Activated naive CD4-positive, alpha-beta T cell treated with anti-CD3 and anti-CD28 coated beads, Interleukin-2, amount 10 ng/mL, durations not matched to agents 7 days and 5 days (primary cell): ENCODE measurements at regions not wholly inside any gene's neighbourhood (a gene's known extent, or its start where the extent isn't known, plus 50 kb on each side); places are given as distances from the start of the nearest gene placed in this dataset.

ENCODE experiments used
- CTCF ChIA-PET: fragments of 350-600 bp; sonication (Branson Sonifier 250); formaldehyde crosslinking; loops from one replicate; lab custom pipeline; 2021; ENCODE audit warnings: antibody characterized with exemption; lab: Charles Lee
- DNase-seq: peaks from one replicate; pipeline ENCODE4 v3.0.0-alpha.2; 2020
- H3K27ac Mint-ChIP-seq: one replicate; pipeline ENCODE4 v1.8.0; 2021; ENCODE audit warnings: mild to moderate bottlenecking, moderate library complexity, mixed read lengths
- H3K27me3 Mint-ChIP-seq: one replicate; pipeline ENCODE4 v1.8.0; 2021; ENCODE audit warnings: mild to moderate bottlenecking, mixed read lengths
- H3K36me3 Mint-ChIP-seq: one replicate; pipeline ENCODE4 v1.8.0; 2021; ENCODE audit warnings: mixed read lengths
- H3K4me1 Mint-ChIP-seq: one replicate; pipeline ENCODE4 v1.8.0; 2021; ENCODE audit warnings: mixed read lengths
- H3K4me3 Mint-ChIP-seq: one replicate; pipeline ENCODE4 v1.8.0; 2021; ENCODE audit warnings: mild to moderate bottlenecking, moderate library complexity, mixed read lengths
- H3K9me3 Mint-ChIP-seq: one replicate; pipeline ENCODE4 v1.8.0; 2021; ENCODE audit warnings: mixed read lengths

GRCh38 chr1:186574926-186575325, 105.3 kb downstream of the PTGS2 start:
- Mint-ChIP-seq H3K27me3 (no peaks in the 10 kb centered on the region), H3K4me1 (no peaks in the 10 kb centered on the region), H3K4me3 (no peak overlapping the region), H3K27ac (no peak overlapping the region), H3K9me3 (no peaks in the 10 kb centered on the region), H3K36me3 (no peaks in the 10 kb centered on the region)
- no peak for DNase-seq
- CTCF ChIA-PET, result no interaction called here

DNA sequence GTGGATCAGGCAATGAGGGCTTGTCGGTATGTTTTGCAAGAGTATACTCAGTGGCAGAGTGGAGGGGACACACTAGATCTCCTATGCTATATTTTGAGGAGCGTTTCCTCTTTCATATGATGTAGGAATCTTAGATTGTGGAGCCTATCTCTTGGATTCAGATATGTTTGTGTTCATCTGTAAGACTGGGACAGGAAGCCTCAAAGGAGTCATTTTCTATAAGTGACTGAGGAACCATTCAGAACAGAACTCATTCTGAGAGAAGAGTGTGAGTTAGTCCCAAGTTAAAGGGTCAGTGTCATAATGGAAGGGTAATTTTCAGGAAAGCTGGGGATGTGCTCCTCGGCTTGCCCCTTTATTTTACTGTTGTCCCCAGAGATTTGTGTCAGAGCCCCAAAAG, 107.7 kb downstream of the PTGS2 start:
- no peak overlapping the region for H3K4me3 Mint-ChIP-seq
- H3K4me1 Mint-ChIP-seq, result no peaks in the 10 kb centered on the region
- H3K36me3 Mint-ChIP-seq, result no peaks in the 10 kb centered on the region
- H3K9me3 Mint-ChIP-seq, result no peaks in the 10 kb centered on the region
- CTCF ChIA-PET, result no interaction called here
- no peaks in the 10 kb centered on the region for H3K27me3 Mint-ChIP-seq
- H3K27ac Mint-ChIP-seq, result no peak overlapping the region
- no peak for DNase-seq

- H3K4me1 Mint-ChIP-seq, result no peaks in the 10 kb centered on the region
- H3K4me3 Mint-ChIP-seq, result no peak overlapping the region
- no peak overlapping the region for H3K27ac Mint-ChIP-seq
- CTCF ChIA-PET, result no interaction called here
- H3K9me3 Mint-ChIP-seq, result no peaks in the 10 kb centered on the region
- H3K27me3 Mint-ChIP-seq, result no peaks in the 10 kb centered on the region
- no peak for DNase-seq
- H3K36me3 Mint-ChIP-seq, result no peaks in the 10 kb centered on the region
Observed at GRCh38 chr1:186571771-186572170, 108.5 kb downstream of the PTGS2 start.

DNA sequence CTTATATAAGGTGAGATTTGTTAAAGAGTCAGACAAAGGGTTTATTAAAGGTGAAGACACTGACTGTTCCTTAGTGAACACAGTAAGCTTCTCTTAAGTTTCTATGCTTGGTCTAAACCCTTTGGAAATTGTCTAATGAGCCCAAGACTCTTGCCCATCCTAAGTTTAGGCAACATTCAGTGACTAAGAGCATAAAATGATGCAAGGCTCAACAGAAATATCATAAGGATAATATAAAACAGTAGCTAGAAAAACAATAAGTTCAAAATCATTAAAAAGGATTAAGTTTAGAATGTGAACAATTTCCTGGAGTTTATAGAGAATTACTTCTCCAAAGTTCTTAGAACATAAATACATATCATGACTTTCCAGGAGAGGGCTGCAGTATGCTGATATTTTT, 108.9 kb upstream of the PDC start:
- Mint-ChIP-seq H3K4me3 (no peak overlapping the region), H3K27ac (no peak overlapping the region), H3K4me1 (no peaks in the 10 kb centered on the region), H3K9me3 (no peaks in the 10 kb centered on the region), H3K36me3 (no peaks in the 10 kb centered on the region), H3K27me3 (no peaks in the 10 kb centered on the region)
- CTCF ChIA-PET, result no interaction called here
- DNase-seq, result no peak

DNA sequence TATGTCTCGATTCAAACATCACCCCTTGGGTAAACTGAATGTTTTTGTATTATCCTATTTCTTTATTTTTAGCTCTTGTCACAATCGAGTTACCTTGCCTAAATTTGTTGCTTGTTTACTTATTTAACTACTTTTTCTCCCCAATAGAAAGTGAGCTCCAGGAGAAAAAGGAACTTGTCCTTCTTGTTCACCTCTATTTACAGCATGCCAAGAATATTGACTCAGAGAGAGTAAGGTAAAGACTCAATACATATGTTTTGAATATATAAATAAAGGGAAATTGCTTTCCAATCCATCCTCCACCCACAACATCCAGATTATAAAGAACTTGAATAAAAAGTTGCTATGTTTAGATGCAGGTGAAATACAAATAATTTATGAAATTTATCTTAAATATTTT, 107.3 kb upstream of the PDC start:
- no peaks in the 10 kb centered on the region for H3K36me3 Mint-ChIP-seq
- no peak overlapping the region for H3K4me3 Mint-ChIP-seq
- no peak overlapping the region for H3K27ac Mint-ChIP-seq
- H3K9me3 Mint-ChIP-seq, result no peaks in the 10 kb centered on the region
- DNase-seq, result no peak
- no peaks in the 10 kb centered on the region for H3K4me1 Mint-ChIP-seq
- CTCF ChIA-PET, result no interaction called here
- no peaks in the 10 kb centered on the region for H3K27me3 Mint-ChIP-seq

DNA sequence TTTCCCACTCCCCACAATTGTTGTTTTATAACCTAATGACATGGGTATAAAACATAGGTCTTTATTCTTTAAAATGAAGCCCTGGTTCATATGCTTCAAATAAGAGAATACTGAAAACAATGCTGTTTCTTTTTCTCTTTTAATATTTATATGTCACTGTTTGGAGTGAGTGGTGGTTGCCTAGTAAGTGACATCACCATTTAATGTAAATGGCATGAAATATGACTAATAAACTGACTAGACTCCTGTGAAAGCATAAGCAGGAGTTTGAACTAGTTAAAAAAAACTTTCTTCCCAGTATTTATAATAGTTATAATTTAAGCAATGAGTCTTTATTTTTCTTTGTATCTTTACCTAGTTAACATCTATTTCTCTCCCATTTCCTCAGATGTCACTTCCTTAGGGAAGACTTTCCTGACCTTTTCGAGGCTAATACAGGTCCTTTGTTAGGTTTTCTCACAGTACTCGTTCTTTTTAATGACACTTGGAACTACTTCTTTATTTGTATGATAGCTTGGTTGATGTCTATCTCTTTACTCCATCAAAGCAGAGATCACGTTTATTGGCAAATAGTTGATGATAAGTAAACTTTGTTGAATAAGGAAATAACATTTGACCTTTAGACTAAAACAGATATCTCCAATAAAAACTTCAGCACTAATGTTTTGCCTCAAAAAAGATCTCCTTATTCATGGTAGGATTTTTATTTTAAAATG, 105.4 kb upstream of the PDC start:
- no peaks in the 10 kb centered on the region for H3K4me1 Mint-ChIP-seq
- DNase-seq, result no peak
- no peaks in the 10 kb centered on the region for H3K9me3 Mint-ChIP-seq
- no peaks in the 10 kb centered on the region for H3K27me3 Mint-ChIP-seq
- H3K4me3 Mint-ChIP-seq, result no peak overlapping the region
- H3K27ac Mint-ChIP-seq, result no peak overlapping the region
- CTCF ChIA-PET, result no interaction called here
- no peaks in the 10 kb centered on the region for H3K36me3 Mint-ChIP-seq

DNA sequence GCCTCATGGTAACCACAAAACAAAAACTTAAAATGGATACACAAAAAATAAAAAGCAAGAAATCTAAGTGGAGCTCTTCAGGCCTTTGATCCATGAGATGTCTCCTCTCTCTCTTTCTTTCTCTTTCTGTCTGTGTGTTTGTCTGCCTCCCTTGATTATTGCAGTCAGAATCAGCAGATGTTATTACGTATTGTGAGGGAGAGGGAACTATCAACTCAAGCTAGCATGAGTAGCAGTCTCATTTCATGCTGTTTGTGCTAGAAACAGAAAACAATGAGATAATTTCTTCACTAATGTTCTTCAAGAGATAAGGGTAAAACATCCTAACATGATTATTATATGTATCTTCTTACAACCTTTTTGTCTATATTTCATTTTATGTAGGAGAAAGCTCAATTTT, 103.7 kb upstream of the PDC start:
- CTCF ChIA-PET, result interaction anchor here (1.1 to 1.2 kb wide), 2 partner anchors 8 to 16 kb away, joined by 3 to 4 read pairs; no protein-coding TSS in a partner anchor
- DNase-seq, result no peak
- H3K27ac Mint-ChIP-seq, result no peak overlapping the region
- no peaks in the 10 kb centered on the region for H3K4me1 Mint-ChIP-seq
- H3K4me3 Mint-ChIP-seq, result no peak overlapping the region
- H3K9me3 Mint-ChIP-seq, result no peaks in the 10 kb centered on the region
- no peaks in the 10 kb centered on the region for H3K36me3 Mint-ChIP-seq
- no peaks in the 10 kb centered on the region for H3K27me3 Mint-ChIP-seq

- no peak overlapping the region for H3K4me3 Mint-ChIP-seq
- no peaks in the 10 kb centered on the region for H3K36me3 Mint-ChIP-seq
- H3K9me3 Mint-ChIP-seq, result no peaks in the 10 kb centered on the region
- CTCF ChIA-PET, result no interaction called here
- H3K27ac Mint-ChIP-seq, result no peak overlapping the region
- H3K4me1 Mint-ChIP-seq, result no peaks in the 10 kb centered on the region
- DNase-seq, result no peak
- H3K27me3 Mint-ChIP-seq, result no peaks in the 10 kb centered on the region
Observed at GRCh38 chr1:186559601-186560116, 98.7 kb upstream of the PDC start.

- Mint-ChIP-seq H3K27ac (no peak overlapping the region), H3K4me1 (no peaks in the 10 kb centered on the region), H3K36me3 (no peaks in the 10 kb centered on the region), H3K4me3 (no peak overlapping the region), H3K9me3 (no peaks in the 10 kb centered on the region), H3K27me3 (peaks cover 4% of the 10 kb centered on the region)
- CTCF ChIA-PET, result no interaction called here
- DNase-seq, result no peak
Observed at GRCh38 chr1:186557147-186557777, 96.3 kb upstream of the PDC start.

DNA sequence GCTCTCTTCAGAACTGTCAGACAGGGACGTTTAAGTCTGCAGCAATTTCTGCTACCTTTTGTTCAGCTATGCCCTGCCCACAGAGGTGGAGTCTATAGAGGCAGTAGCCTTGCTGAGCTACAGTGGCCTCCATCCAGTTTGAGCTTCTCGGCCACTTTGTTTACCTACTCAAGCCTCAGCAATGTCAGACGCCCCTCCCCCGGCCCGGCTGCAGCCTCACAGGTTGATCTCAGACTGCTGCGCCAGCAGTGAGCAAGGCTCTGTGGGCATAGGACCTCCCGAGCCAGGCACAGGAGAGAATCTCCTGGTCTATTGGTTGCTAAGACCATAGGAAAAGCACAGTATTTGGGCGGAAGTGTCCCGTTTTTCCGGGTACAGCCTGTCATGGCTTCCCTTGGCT, 89.9 kb upstream of the PDC start:
- Mint-ChIP-seq H3K27ac (no peak overlapping the region), H3K4me3 (no peak overlapping the region), H3K36me3 (no peaks in the 10 kb centered on the region), H3K9me3 (peaks cover 2% of the 10 kb centered on the region), H3K27me3 (peaks cover 4% of the 10 kb centered on the region), H3K4me1 (no peaks in the 10 kb centered on the region)
- no peak for DNase-seq
- CTCF ChIA-PET, result no interaction called here

GRCh38 chr1:186541003-186541402, 80.1 kb upstream of the PDC start:
- Mint-ChIP-seq H3K9me3 (peaks cover 14% of the 10 kb centered on the region), H3K27me3 (no peaks in the 10 kb centered on the region), H3K36me3 (no peaks in the 10 kb centered on the region), H3K27ac (no peak overlapping the region), H3K4me1 (no peaks in the 10 kb centered on the region), H3K4me3 (no peak overlapping the region)
- CTCF ChIA-PET, result no interaction called here
- no peak for DNase-seq

DNA sequence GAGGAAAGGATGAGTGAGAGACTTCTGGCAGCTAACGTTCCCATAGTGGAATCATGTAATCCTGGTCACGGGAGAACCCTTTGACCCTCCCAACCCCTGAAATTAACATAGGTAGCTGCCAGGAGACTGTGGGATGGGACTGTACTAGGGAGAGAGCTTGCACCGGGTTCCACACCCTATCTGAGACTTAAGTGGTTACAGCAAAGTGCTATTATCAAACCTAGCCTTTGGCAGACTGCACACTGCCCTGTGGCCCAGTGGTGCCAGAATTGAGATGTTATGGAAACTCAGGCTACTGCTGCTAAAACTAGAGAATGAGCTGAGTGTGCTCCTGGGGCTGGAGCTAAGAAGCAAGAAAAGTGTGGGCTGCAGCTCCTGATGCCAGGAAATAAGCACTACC, 79.6 kb upstream of the PDC start:
- Mint-ChIP-seq H3K4me1 (no peaks in the 10 kb centered on the region), H3K4me3 (no peak overlapping the region), H3K9me3 (peaks cover 14% of the 10 kb centered on the region), H3K27ac (no peak overlapping the region), H3K36me3 (no peaks in the 10 kb centered on the region), H3K27me3 (no peaks in the 10 kb centered on the region)
- no peak for DNase-seq
- CTCF ChIA-PET, result no interaction called here

GRCh38 chr1:186536273-186536890, 75.5 kb upstream of the PDC start:
- H3K9me3 Mint-ChIP-seq, result peaks cover 8% of the 10 kb centered on the region
- H3K36me3 Mint-ChIP-seq, result no peaks in the 10 kb centered on the region
- no peaks in the 10 kb centered on the region for H3K4me1 Mint-ChIP-seq
- CTCF ChIA-PET, result no interaction called here
- no peak overlapping the region for H3K4me3 Mint-ChIP-seq
- no peak for DNase-seq
- H3K27me3 Mint-ChIP-seq, result no peaks in the 10 kb centered on the region
- no peak overlapping the region for H3K27ac Mint-ChIP-seq

DNA sequence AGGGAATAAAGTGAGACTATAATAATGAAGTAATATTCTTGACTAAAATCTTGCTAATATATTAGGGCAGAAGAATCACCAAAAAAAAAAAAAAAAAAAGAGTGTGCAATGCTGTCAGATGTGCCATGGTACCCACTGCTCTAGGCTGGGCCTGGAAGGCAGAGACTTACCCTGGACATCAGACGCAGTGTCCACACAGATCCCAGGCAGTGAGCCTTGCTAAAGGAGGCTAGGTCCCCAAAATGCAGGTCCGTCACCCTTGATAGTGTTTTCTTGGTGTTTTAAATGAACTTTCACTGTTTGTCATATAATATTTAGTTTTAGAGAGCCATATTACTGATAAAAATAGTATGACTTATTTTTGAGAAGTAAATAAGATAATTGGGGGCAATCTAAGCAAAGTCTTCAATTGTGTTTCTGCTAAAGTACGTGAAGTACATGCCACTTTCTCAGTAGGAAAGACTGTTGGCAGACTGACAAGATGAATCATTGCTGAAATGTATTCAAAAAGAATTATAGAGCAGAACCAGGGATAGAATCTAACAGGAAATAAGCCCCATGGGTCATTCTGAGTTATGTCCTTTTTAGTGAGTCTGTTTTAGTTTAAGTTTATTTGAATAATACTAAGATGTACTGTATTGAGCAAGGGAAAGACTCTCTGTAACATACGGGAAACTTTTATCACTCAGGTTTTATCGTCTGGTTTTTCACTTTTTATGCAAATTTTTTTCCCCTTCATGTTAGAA, 74.6 kb upstream of the PDC start:
- CTCF ChIA-PET, result no interaction called here

More for the DNA sequence above, 74.6 kb upstream of the PDC start:
- no peak for DNase-seq
- no peaks in the 10 kb centered on the region for H3K4me1 Mint-ChIP-seq
- no peaks in the 10 kb centered on the region for H3K36me3 Mint-ChIP-seq
- H3K9me3 Mint-ChIP-seq, result peaks cover 8% of the 10 kb centered on the region
- H3K4me3 Mint-ChIP-seq, result no peak overlapping the region
- H3K27me3 Mint-ChIP-seq, result no peaks in the 10 kb centered on the region
- no peak overlapping the region for H3K27ac Mint-ChIP-seq
